Testis (tissue), 2 donors: ENCODE measurements at regions not wholly inside any gene's neighbourhood (a gene's known extent, or its start where the extent isn't known, plus 50 kb on each side); places are given as distances from the start of the nearest gene placed in this dataset.

Experiments
- DNase-seq: peaks from one replicate; pipeline ENCODE4 v3.0.0-alpha.2; 2019
- H3K27ac ChIP-seq, 2 donors: fragments of 200-600 bp; sonication (generic); one replicate each; pipeline ENCODE4 v1.5.1; 2019
- H3K27me3 ChIP-seq: fragments of 200-600 bp; sonication (generic); one replicate; pipeline ENCODE4 v1.5.1; 2019
- H3K36me3 ChIP-seq: fragments of 200-600 bp; sonication (generic); one replicate; pipeline ENCODE4 v1.5.1; 2017; ENCODE audit warnings: low read depth; ENCODE audit errors: missing control alignments
- H3K4me1 ChIP-seq: fragments of 200-600 bp; sonication (generic); one replicate; pipeline ENCODE4 v1.5.1; 2019
- H3K4me3 ChIP-seq, 2 donors: fragments of 200-600 bp; sonication (generic); one replicate each; pipeline ENCODE4 v1.5.1; 2017 to 2019
- H3K9me3 ChIP-seq: fragments of 200-600 bp; sonication (generic); one replicate; pipeline ENCODE4 v1.5.1; 2017
- POLR2A ChIP-seq: fragments of 450-650 bp; IDR thresholded peaks from one replicate; pipeline ENCODE4 v1.6.1; 2017; ENCODE audit warnings: antibody characterized with exemption, mild to moderate bottlenecking, moderate library complexity
- WGBS, 2 donors: methylation state at CpG; one replicate each; pipeline ENCODE4 v1.1.5; 2018; 5-methylcytosine and 5-hydroxymethylcytosine counted together
- intact Hi-C: fragments of 100-400 bp; cut with DNase I; formaldehyde crosslinking; loops from one replicate; pipeline ENCODE4 v1.15.1; 2023; ENCODE audit warnings: low total_unique reads
- TF ChIP-seq, protein P1 (sequence below), 3 experiments: fragments of 450-650 bp in 2 of 3; fragments of 200-600 bp in 1 of 3; sonication (generic) in 1 of 3; IDR thresholded peaks; one replicate each; pipeline ENCODE4 v1.5.1; 2016 to 2019; ENCODE audit warnings: antibody characterized with exemption in 3 of 3, mild to moderate bottlenecking in 2 of 3, moderate library complexity in 1 of 3

GRCh38 chr20:6492271-6493055 is 275.0 kb upstream of the BMP2 start:
- H3K4me1 ChIP-seq, result peaks cover 6% of the 10 kb centered on the region
- intact Hi-C loops, result no loop called here
- no peaks in the 10 kb centered on the region for H3K36me3 ChIP-seq
- H3K9me3 ChIP-seq, result no peaks in the 10 kb centered on the region
- TF ChIP-seq, protein P1, sequence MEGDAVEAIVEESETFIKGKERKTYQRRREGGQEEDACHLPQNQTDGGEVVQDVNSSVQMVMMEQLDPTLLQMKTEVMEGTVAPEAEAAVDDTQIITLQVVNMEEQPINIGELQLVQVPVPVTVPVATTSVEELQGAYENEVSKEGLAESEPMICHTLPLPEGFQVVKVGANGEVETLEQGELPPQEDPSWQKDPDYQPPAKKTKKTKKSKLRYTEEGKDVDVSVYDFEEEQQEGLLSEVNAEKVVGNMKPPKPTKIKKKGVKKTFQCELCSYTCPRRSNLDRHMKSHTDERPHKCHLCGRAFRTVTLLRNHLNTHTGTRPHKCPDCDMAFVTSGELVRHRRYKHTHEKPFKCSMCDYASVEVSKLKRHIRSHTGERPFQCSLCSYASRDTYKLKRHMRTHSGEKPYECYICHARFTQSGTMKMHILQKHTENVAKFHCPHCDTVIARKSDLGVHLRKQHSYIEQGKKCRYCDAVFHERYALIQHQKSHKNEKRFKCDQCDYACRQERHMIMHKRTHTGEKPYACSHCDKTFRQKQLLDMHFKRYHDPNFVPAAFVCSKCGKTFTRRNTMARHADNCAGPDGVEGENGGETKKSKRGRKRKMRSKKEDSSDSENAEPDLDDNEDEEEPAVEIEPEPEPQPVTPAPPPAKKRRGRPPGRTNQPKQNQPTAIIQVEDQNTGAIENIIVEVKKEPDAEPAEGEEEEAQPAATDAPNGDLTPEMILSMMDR (IDR thresholded peaks at IDR 0.05), result no peak
- no peak for TF ChIP-seq POLR2A
- DNase-seq, result no peak
- H3K27me3 ChIP-seq, result no peaks in the 10 kb centered on the region
- H3K4me3 ChIP-seq, result no peak overlapping the region
- WGBS, 2 donors, result 42 to 46% methylated on average over 8 of the region's 8 CpGs
- no peak overlapping the region for H3K27ac ChIP-seq

GRCh38 chr20:6490849-6491248 is 276.6 kb upstream of the BMP2 start:
- intact Hi-C loops, result no loop called here
- Histone ChIP-seq H3K4me3 (no peak overlapping the region), H3K9me3 (no peaks in the 10 kb centered on the region), H3K4me1 (peaks cover 6% of the 10 kb centered on the region), H3K27me3 (no peaks in the 10 kb centered on the region), H3K27ac (no peak overlapping the region), H3K36me3 (no peaks in the 10 kb centered on the region)
- no peak for DNase-seq
- 60 to 66% methylated on average over 3 of the region's 3 CpGs for WGBS, 2 donors
- TF ChIP-seq, protein P1 (IDR thresholded peaks at IDR 0.05), result no peak
- no peak for TF ChIP-seq POLR2A

DNA sequence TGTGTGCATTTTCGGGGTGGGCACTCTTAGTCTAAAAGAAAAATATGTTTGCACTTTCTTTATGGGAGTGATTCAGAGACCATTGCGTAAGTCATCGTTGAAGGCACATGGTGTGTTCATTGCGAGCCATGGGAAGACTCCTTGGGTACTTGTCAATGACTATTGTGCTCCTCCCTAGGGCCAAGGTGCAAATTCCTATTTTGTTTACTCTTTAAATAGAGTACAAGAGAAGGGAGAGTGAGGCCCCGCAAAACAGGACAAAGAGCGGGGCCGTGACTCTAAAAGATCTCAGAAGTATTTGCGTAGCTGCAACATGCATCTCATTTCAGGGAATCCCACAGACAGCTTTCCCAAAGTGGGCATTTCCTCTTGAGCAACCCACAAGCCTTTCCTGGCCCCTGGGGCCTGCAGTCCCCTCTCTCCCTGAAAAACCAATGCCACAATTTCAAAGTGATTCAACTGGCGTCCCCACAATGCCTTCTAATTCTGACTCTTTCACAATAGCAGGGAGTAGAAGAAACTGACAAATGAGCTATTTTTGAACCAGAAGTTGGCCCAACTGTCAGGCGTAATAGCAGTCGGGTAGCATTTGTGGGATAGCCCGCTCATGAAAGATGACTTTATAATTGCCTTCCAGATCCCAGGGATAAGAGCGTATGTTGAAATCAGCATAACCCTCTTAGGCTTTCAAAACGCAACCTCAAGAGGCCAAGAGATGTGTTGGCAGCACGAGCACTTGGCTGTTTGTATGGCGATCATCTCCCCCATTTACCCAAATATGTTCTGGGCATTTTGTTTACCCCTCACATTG is 277.9 kb upstream of the BMP2 start:
- Histone ChIP-seq H3K9me3 (no peaks in the 10 kb centered on the region), H3K27ac (no peak overlapping the region), H3K4me1 (peaks cover 6% of the 10 kb centered on the region), H3K4me3 (no peak overlapping the region), H3K27me3 (no peaks in the 10 kb centered on the region), H3K36me3 (no peaks in the 10 kb centered on the region)
- DNase-seq, result no peak
- intact Hi-C loops, result no loop called here
- WGBS, 2 donors, result 79 to 92% methylated on average over 16 of the region's 16 CpGs
- TF ChIP-seq POLR2A, result no peak
- TF ChIP-seq, protein P1 (IDR thresholded peaks at IDR 0.05), result no peak

DNA sequence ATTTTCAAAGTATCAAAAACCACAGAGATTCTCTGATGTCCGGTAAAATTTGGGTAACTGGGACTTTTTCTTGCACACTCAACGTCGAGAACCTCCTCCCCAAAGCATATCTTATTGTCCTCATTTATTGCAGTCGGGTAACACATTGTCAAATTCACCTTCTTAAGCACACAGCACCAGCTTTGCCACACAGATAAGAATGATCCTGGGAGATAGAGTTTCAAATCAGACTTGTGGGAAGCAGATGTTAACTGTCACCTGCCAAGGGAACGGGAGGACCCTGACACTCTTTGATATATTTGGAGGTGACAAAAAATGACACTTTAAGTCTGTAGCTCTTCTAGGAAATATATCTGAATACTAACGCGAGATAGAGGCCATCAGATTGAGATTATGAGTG is 282.1 kb upstream of the BMP2 start:
- WGBS, 2 donors, result 73 to 74% methylated on average over 7 of the region's 7 CpGs
- no peaks in the 10 kb centered on the region for H3K27me3 ChIP-seq
- H3K27ac ChIP-seq, result no peak overlapping the region
- TF ChIP-seq, protein P1 (IDR thresholded peaks at IDR 0.05), result no peak
- TF ChIP-seq POLR2A, result no peak
- no peaks in the 10 kb centered on the region for H3K4me1 ChIP-seq
- intact Hi-C loops, result no loop called here
- H3K36me3 ChIP-seq, result no peaks in the 10 kb centered on the region
- no peak for DNase-seq
- H3K9me3 ChIP-seq, result no peaks in the 10 kb centered on the region
- no peak overlapping the region for H3K4me3 ChIP-seq
